ENCODE measurements at regions not wholly inside any gene's neighbourhood (a gene's known extent, or its start where the extent isn't known, plus 50 kb on each side); places are given as distances from the start of the nearest gene placed in this dataset.

GRCh38 chr20:57819691-57820380, 110.0 kb upstream of the PMEPA1 start:
- no peak overlapping the region for H2AFZ ChIP-seq (ENCODE audit: low read length)
- ATAC-seq (no peak), DNase-seq (no peak)
- H3K9me3 ChIP-seq (ENCODE audit: low read length), result no peaks in the 10 kb centered on the region
- H3K27ac ChIP-seq (ENCODE audit: low read length), result no peak overlapping the region
- H3K4me3 ChIP-seq (ENCODE audit: low read length), result no peak overlapping the region
- H3K4me1 ChIP-seq (ENCODE audit: insufficient read depth, low read length), result no peaks in the 10 kb centered on the region
- TF ChIP-seq CTCF (conservative IDR thresholded peaks at IDR 0.05; ENCODE audit: low read depth, low read length) (no peak), EZH2 (IDR thresholded peaks at IDR 0.05; ENCODE audit: low read length, unreplicated experiment) (no peak), EZH2phosphoT487 (IDR thresholded peaks at IDR 0.05; ENCODE audit: borderline replicate concordance, low read length) (no peak)
- H3F3A ChIP-seq (ENCODE audit: low read length, unreplicated experiment), result no peaks in the 10 kb centered on the region
- H3K4me2 ChIP-seq (ENCODE audit: low read length), result no peak overlapping the region
- ChIA-PET POLR2A (ENCODE audit: unreplicated experiment) (no interaction called here), CTCF (no interaction called here)
- H3K36me3 ChIP-seq (ENCODE audit: low read depth, low read length), result no peaks in the 10 kb centered on the region
- no TSS peak for BruUV-seq (replicated peaks)
- no peaks in the 10 kb centered on the region for H4K20me1 ChIP-seq (ENCODE audit: low read length)
- 0 out of 2 replicates have a peak, but pooled peaks cover 6% of the 10 kb centered on the region for H3K27me3 ChIP-seq (ENCODE audit: low read length)
- intact Hi-C loops (cut with micrococcal nuclease), result no loop called here
- H3K79me2 ChIP-seq (ENCODE audit: low read length), result no peaks in the 10 kb centered on the region
- H3K9ac ChIP-seq (ENCODE audit: low read length), result no peak overlapping the region
- H3K9me2 ChIP-seq (replicated peaks; ENCODE audit: low read length), result no peaks in the 10 kb centered on the region

GRCh38 chr20:57819291-57819690, 109.5 kb upstream of the PMEPA1 start:
- no peak overlapping the region for H3K4me2 ChIP-seq (ENCODE audit: low read length)
- H3K9me3 ChIP-seq (ENCODE audit: low read length), result no peaks in the 10 kb centered on the region
- no peak overlapping the region for H3K9ac ChIP-seq (ENCODE audit: low read length)
- TF ChIP-seq EZH2 (IDR thresholded peaks at IDR 0.05; ENCODE audit: low read length, unreplicated experiment) (no peak), CTCF (conservative IDR thresholded peaks at IDR 0.05; ENCODE audit: low read depth, low read length) (no peak), EZH2phosphoT487 (IDR thresholded peaks at IDR 0.05; ENCODE audit: borderline replicate concordance, low read length) (no peak)
- BruUV-seq (replicated peaks), result no TSS peak
- DNase-seq (no peak), ATAC-seq (no peak)
- no peaks in the 10 kb centered on the region for H4K20me1 ChIP-seq (ENCODE audit: low read length)
- H3K79me2 ChIP-seq (ENCODE audit: low read length), result no peaks in the 10 kb centered on the region
- intact Hi-C loops (cut with micrococcal nuclease), result no loop called here
- H3K4me3 ChIP-seq (ENCODE audit: low read length), result no peak overlapping the region
- no peak overlapping the region for H2AFZ ChIP-seq (ENCODE audit: low read length)
- no peaks in the 10 kb centered on the region for H3K9me2 ChIP-seq (replicated peaks; ENCODE audit: low read length)
- ChIA-PET CTCF (no interaction called here), POLR2A (ENCODE audit: unreplicated experiment) (no interaction called here)
- H3K4me1 ChIP-seq (ENCODE audit: insufficient read depth, low read length), result no peaks in the 10 kb centered on the region
- H3F3A ChIP-seq (ENCODE audit: low read length, unreplicated experiment), result no peaks in the 10 kb centered on the region
- H3K27ac ChIP-seq (ENCODE audit: low read length), result no peak overlapping the region
- 0 out of 2 replicates have a peak, but pooled peaks cover 6% of the 10 kb centered on the region for H3K27me3 ChIP-seq (ENCODE audit: low read length)
- no peaks in the 10 kb centered on the region for H3K36me3 ChIP-seq (ENCODE audit: low read depth, low read length)

GRCh38 chr20:57818418-57819181, 108.8 kb upstream of the PMEPA1 start:
- DNase-seq (no peak), ATAC-seq (no peak)
- POLR2A ChIA-PET (ENCODE audit: unreplicated experiment), result no interaction called here
- no peak overlapping the region for H3K4me2 ChIP-seq (ENCODE audit: low read length)
- no peak overlapping the region for H2AFZ ChIP-seq (ENCODE audit: low read length)
- H3K9me3 ChIP-seq (ENCODE audit: low read length), result no peaks in the 10 kb centered on the region
- no peaks in the 10 kb centered on the region for H3K4me1 ChIP-seq (ENCODE audit: insufficient read depth, low read length)
- no TSS peak for BruUV-seq (replicated peaks)
- no peaks in the 10 kb centered on the region for H4K20me1 ChIP-seq (ENCODE audit: low read length)
- H3K4me3 ChIP-seq (ENCODE audit: low read length), result no peak overlapping the region
- intact Hi-C loops (cut with micrococcal nuclease), result no loop called here
- CTCF ChIA-PET, result no interaction called here
- no peak overlapping the region for H3K27ac ChIP-seq (ENCODE audit: low read length)
- no peak overlapping the region for H3K9ac ChIP-seq (ENCODE audit: low read length)
- H3F3A ChIP-seq (ENCODE audit: low read length, unreplicated experiment), result no peaks in the 10 kb centered on the region
- no peak for TF ChIP-seq EZH2 (IDR thresholded peaks at IDR 0.05; ENCODE audit: low read length, unreplicated experiment)
- no peak for TF ChIP-seq EZH2phosphoT487 (IDR thresholded peaks at IDR 0.05; ENCODE audit: borderline replicate concordance, low read length)
- TF ChIP-seq CTCF (conservative IDR thresholded peaks at IDR 0.05; ENCODE audit: low read depth, low read length), result no peak
- no peaks in the 10 kb centered on the region for H3K79me2 ChIP-seq (ENCODE audit: low read length)
- H3K9me2 ChIP-seq (replicated peaks; ENCODE audit: low read length), result no peaks in the 10 kb centered on the region
- H3K27me3 ChIP-seq (ENCODE audit: low read length), result 0 out of 2 replicates have a peak, but pooled peaks cover 6% of the 10 kb centered on the region
- no peaks in the 10 kb centered on the region for H3K36me3 ChIP-seq (ENCODE audit: low read depth, low read length)
